Epithelial cell of prostate (primary cell): ENCODE measurements at regions not wholly inside any gene's neighbourhood (a gene's known extent, or its start where the extent isn't known, plus 50 kb on each side); places are given as distances from the start of the nearest gene placed in this dataset.
"Not testable (repeated sequence)": the region's sequence is repeated elsewhere in the genome, so short reads cannot be mapped to it uniquely, and the experiment has no call there.

Experiments used
- DNase-seq: peaks from one replicate; pipeline ENCODE4 v3.0.0-alpha.2; 2011; ENCODE audit warnings: low read depth, low spot score
- H3K27ac ChIP-seq: fragments of 450-650 bp; 2 replicates; pipeline ENCODE4 v1.5.1; 2017; ENCODE audit warnings: mild to moderate bottlenecking

GRCh38 chr1:168825129-168825528, 96.1 kb upstream of the DPT start:
- no peak for DNase-seq
- H3K27ac ChIP-seq = no peak overlapping the region

- no peak for DNase-seq
- H3K27ac ChIP-seq = no peak overlapping the region
Measured at GRCh38 chr1:168825820-168826219, 96.8 kb upstream of the DPT start.

- no peak for DNase-seq
- H3K27ac ChIP-seq = no peak overlapping the region
Measured at GRCh38 chr1:168826269-168826668, 97.3 kb upstream of the DPT start.

- no peak for DNase-seq
- no peak overlapping the region for H3K27ac ChIP-seq
Measured at GRCh38 chr1:168827557-168827956, 98.6 kb upstream of the DPT start.

- no peak for DNase-seq
- H3K27ac ChIP-seq = no peak overlapping the region
Measured at GRCh38 chr1:168829876-168830275, 100.9 kb upstream of the DPT start.

- no peak for DNase-seq
- no peak overlapping the region for H3K27ac ChIP-seq
Measured at GRCh38 chr1:168830562-168830961, 101.6 kb upstream of the DPT start.

- no peak overlapping the region for H3K27ac ChIP-seq
- DNase-seq = no peak
Measured at GRCh38 chr1:168832661-168833060, 103.7 kb upstream of the DPT start.

- H3K27ac ChIP-seq = no peak overlapping the region
- no peak for DNase-seq
Measured at GRCh38 chr1:168833362-168833761, 104.4 kb upstream of the DPT start.

GRCh38 chr1:168833801-168834224, 104.8 kb upstream of the DPT start:
- H3K27ac ChIP-seq = no peak overlapping the region
- DNase-seq = no peak

GRCh38 chr1:168834225-168834872, 105.3 kb upstream of the DPT start:
- no peak overlapping the region for H3K27ac ChIP-seq

GRCh38 chr1:168835176-168835575, 106.2 kb upstream of the DPT start:
- DNase-seq = no peak
- H3K27ac ChIP-seq = peak overlapping the region; percentile 0

More at GRCh38 chr1:168834225-168834872, 105.3 kb upstream of the DPT start:
- DNase-seq = no peak

GRCh38 chr1:168835791-168836190, 106.8 kb upstream of the DPT start:
- peak overlapping the region; percentile 0 for H3K27ac ChIP-seq
- no peak for DNase-seq

- no peak overlapping the region for H3K27ac ChIP-seq
- no peak for DNase-seq
Measured at GRCh38 chr1:168836469-168836868, 107.5 kb upstream of the DPT start.

- not testable (repeated sequence) for DNase-seq, H3K27ac ChIP-seq
Measured at GRCh38 chr1:168837230-168837629, 108.2 kb upstream of the DPT start.

- no peak overlapping the region for H3K27ac ChIP-seq
- no peak for DNase-seq
Measured at GRCh38 chr1:168842306-168842705, 113.3 kb upstream of the DPT start.

- H3K27ac ChIP-seq = no peak overlapping the region
- DNase-seq = peak; percentile 20
Measured at GRCh38 chr1:168842916-168843315, 113.9 kb upstream of the DPT start.

- DNase-seq = no peak
- no peak overlapping the region for H3K27ac ChIP-seq
Measured at GRCh38 chr1:168843401-168843800, 114.4 kb upstream of the DPT start.

- no peak for DNase-seq
- no peak overlapping the region for H3K27ac ChIP-seq
Measured at GRCh38 chr1:168843950-168844349, 114.9 kb upstream of the DPT start.

- no peak overlapping the region for H3K27ac ChIP-seq
- DNase-seq = no peak
Measured at GRCh38 chr1:168845140-168845539, 116.1 kb upstream of the DPT start.

GRCh38 chr1:168848051-168848450, 119.0 kb upstream of the DPT start:
- no peak for DNase-seq
- H3K27ac ChIP-seq = no peak overlapping the region

- DNase-seq = no peak
- no peak overlapping the region for H3K27ac ChIP-seq
Measured at GRCh38 chr1:168861421-168862004, 132.5 kb upstream of the DPT start.

GRCh38 chr1:168863772-168864171, 134.8 kb upstream of the DPT start:
- H3K27ac ChIP-seq = no peak overlapping the region
- DNase-seq = no peak
